T-cell (primary cell): ENCODE measurements at regions not wholly inside any gene's neighbourhood (a gene's known extent, or its start where the extent isn't known, plus 50 kb on each side); places are given as distances from the start of the nearest gene placed in this dataset.
"Not testable (repeated sequence)": the region's sequence is repeated elsewhere in the genome, so short reads cannot be mapped to it uniquely, and the experiment has no call there.

Source experiments
- ATAC-seq, 4 experiments: fragments of 200-7000 bp in 3 of 4; fragments of 150-1000 bp in 1 of 4; cut with Tn5 transposase; replicated peaks in 1 of 4; 1 replicate in 3 of 4; 2 replicates in 1 of 4; pipeline ENCODE4 v1.10.0; 2021; ENCODE audit warnings: moderate library complexity in 3 of 4, mild to moderate bottlenecking in 2 of 4, moderate number of reproducible peaks in 1 of 4
- CTCF ChIA-PET, 2 donors: fragments of 300-600 bp; sonication (Branson Sonifier 250); formaldehyde crosslinking; loops; one replicate each; lab custom pipeline; 2022; ENCODE audit warnings: antibody characterized with exemption in 2 of 2; lab: Charles Lee
- POLR2A ChIA-PET, 2 donors: fragments of 300-600 bp; sonication (Branson Sonifier 250); formaldehyde crosslinking; loops; one replicate each; lab custom pipeline; 2022; ENCODE audit warnings: antibody characterized with exemption in 2 of 2; lab: Charles Lee
- DNase-seq, 35 experiments: peaks; one replicate each; pipeline versions ENCODE4 v3.0.0 to v3.0.0-alpha.2; 2013 to 2023
- H3K27ac ChIP-seq: one replicate; pipeline ENCODE4 v1.5.1; 2013; ENCODE audit warnings: low read length
- H3K27me3 ChIP-seq, 2 experiments: replicated peaks in 1 of 2; 1 replicate in 1 of 2; 2 replicates in 1 of 2; pipeline versions ENCODE4 v1.6.1 to v1.7.0; 2013; ENCODE audit warnings: low read length in 1 of 2, mixed read lengths in 1 of 2; ENCODE audit not compliant: control insufficient read depth in 2 of 2, insufficient read depth in 2 of 2; ENCODE audit errors: extremely low read depth in 1 of 2
- H3K36me3 ChIP-seq, 2 donors: 1 replicate in 1 of 2; 2 replicates in 1 of 2; pipeline versions ENCODE4 v1.6.1 to v1.7.0; 2013; ENCODE audit warnings: low read length in 1 of 2; ENCODE audit not compliant: control insufficient read depth in 2 of 2, insufficient read depth in 1 of 2; ENCODE audit errors: extremely low read depth in 1 of 2
- H3K4me1 ChIP-seq, 2 experiments: 1 replicate in 1 of 2; 2 replicates in 1 of 2; pipeline versions ENCODE4 v1.6.1 to v1.7.0; 2013; ENCODE audit warnings: low read length in 2 of 2, mixed read lengths in 1 of 2; ENCODE audit not compliant: insufficient read depth in 2 of 2, control insufficient read depth in 1 of 2; ENCODE audit errors: extremely low read depth in 1 of 2
- H3K4me3 ChIP-seq, 2 donors: 1 replicate in 1 of 2; 2 replicates in 1 of 2; pipeline versions ENCODE4 v1.5.1 to v1.7.0; 2013; ENCODE audit warnings: mild to moderate bottlenecking in 2 of 2, low read length in 1 of 2, moderate library complexity in 1 of 2; ENCODE audit not compliant: control insufficient read depth in 1 of 2; ENCODE audit errors: extremely low read depth in 1 of 2
- H3K9me3 ChIP-seq: 2 replicates; pipeline ENCODE4 v1.7.0; 2013
- H3K27ac Mint-ChIP-seq, 2 donors: one replicate each; pipeline ENCODE4 v1.8.0; 2020 to 2021; ENCODE audit warnings: mild to moderate bottlenecking in 2 of 2, mixed read lengths in 2 of 2
- H3K27me3 Mint-ChIP-seq, 2 donors: one replicate each; pipeline ENCODE4 v1.8.0; 2021 to 2022; ENCODE audit warnings: mixed read lengths in 2 of 2
- H3K36me3 Mint-ChIP-seq: one replicate; pipeline ENCODE4 v1.8.0; 2021; ENCODE audit warnings: mixed read lengths
- H3K4me1 Mint-ChIP-seq, 3 donors: one replicate each; pipeline ENCODE4 v1.8.0; 2020 to 2022; ENCODE audit warnings: mixed read lengths in 3 of 3, mild to moderate bottlenecking in 1 of 3
- H3K4me3 Mint-ChIP-seq, 3 donors: one replicate each; pipeline ENCODE4 v1.8.0; 2020 to 2022; ENCODE audit warnings: mild to moderate bottlenecking in 3 of 3, mixed read lengths in 3 of 3, moderate library complexity in 3 of 3
- H3K9me3 Mint-ChIP-seq, 3 donors: one replicate each; pipeline ENCODE4 v1.8.0; 2020 to 2022; ENCODE audit warnings: mixed read lengths in 3 of 3
- WGBS: methylation state at CpG from one replicate; pipeline ENCODE4 v1.1.5; 2013; ENCODE audit warnings: missing lambda C conversion rate; ENCODE audit not compliant: insufficient coverage; 5-methylcytosine and 5-hydroxymethylcytosine counted together

- ATAC-seq (no peak), DNase-seq (no peak)
- Mint-ChIP-seq H3K27ac (no peak overlapping the region), H3K4me3 (no peak overlapping the region), H3K9me3 (peaks cover 7 to 11% (median 8%) of the 10 kb centered on the region in 3 donors), H3K4me1 (peaks cover 0 to 5% (median 2%) of the 10 kb centered on the region in 3 donors), H3K36me3 (no peaks in the 10 kb centered on the region), H3K27me3 (peaks cover 5 to 12% of the 10 kb centered on the region in 2 donors)
- WGBS: 80% methylated on average over 1 of the region's 8 CpGs
- CTCF ChIA-PET: no interaction called here
- Histone ChIP-seq H3K27me3 (no peaks in the 10 kb centered on the region), H3K36me3 (no peaks in the 10 kb centered on the region), H3K4me3 (no peak overlapping the region), H3K4me1 (no peaks in the 10 kb centered on the region), H3K9me3 (no peaks in the 10 kb centered on the region), H3K27ac (no peak overlapping the region)
- POLR2A ChIA-PET: no interaction called here
Observed at GRCh38 chr20:2223558-2224367, 72.0 kb upstream of the TGM3 start.

- no peak overlapping the region for H3K4me3 ChIP-seq
- H3K4me1 ChIP-seq: no peaks in the 10 kb centered on the region
- H3K27ac Mint-ChIP-seq: no peak overlapping the region
- no peaks in the 10 kb centered on the region for H3K9me3 ChIP-seq
- H3K4me1 Mint-ChIP-seq: no peaks in the 10 kb centered on the region
- H3K36me3 Mint-ChIP-seq: no peaks in the 10 kb centered on the region
- no peak overlapping the region for H3K4me3 Mint-ChIP-seq
- WGBS: 77% methylated on average over 2 of the region's 3 CpGs
- H3K27me3 ChIP-seq: no peaks in the 10 kb centered on the region
- H3K36me3 ChIP-seq: no peaks in the 10 kb centered on the region
- POLR2A ChIA-PET: no interaction called here
- ATAC-seq: no peak
- CTCF ChIA-PET: interaction anchor here in 1 of 2 donors (0.6 kb wide), 1 partner anchor 12 kb away, joined by 4 read pairs; no protein-coding TSS in a partner anchor
- DNase-seq: no peak
- H3K9me3 Mint-ChIP-seq: peaks cover 7 to 11% (median 8%) of the 10 kb centered on the region in 3 donors
- H3K27ac ChIP-seq: no peak overlapping the region
- H3K27me3 Mint-ChIP-seq: peaks cover 9 to 12% of the 10 kb centered on the region in 2 donors
Observed at GRCh38 chr20:2224368-2224639, 71.5 kb upstream of the TGM3 start.

- H3K4me1 ChIP-seq, H3K27ac Mint-ChIP-seq, H3K27me3 ChIP-seq, CTCF ChIA-PET, H3K27ac ChIP-seq, ATAC-seq, H3K9me3 Mint-ChIP-seq, H3K9me3 ChIP-seq, H3K4me1 Mint-ChIP-seq, POLR2A ChIA-PET, H3K36me3 Mint-ChIP-seq, DNase-seq, H3K4me3 Mint-ChIP-seq, H3K36me3 ChIP-seq, H3K4me3 ChIP-seq: not testable (repeated sequence)
- no CpG with 5 or more reads among the region's 3 CpGs for WGBS
- H3K27me3 Mint-ChIP-seq: peaks cover 9 to 12% of the 10 kb centered on the region in 2 donors
Observed at GRCh38 chr20:2227285-2227684, 68.5 kb upstream of the TGM3 start.

GRCh38 chr20:2227861-2228260 is 67.9 kb upstream of the TGM3 start:
- no peaks in the 10 kb centered on the region for H3K36me3 ChIP-seq
- no peak overlapping the region for H3K27ac ChIP-seq
- H3K27me3 ChIP-seq: no peaks in the 10 kb centered on the region
- ChIA-PET CTCF (no interaction called here), POLR2A (no interaction called here)
- WGBS: 100% methylated on average over 1 of the region's 2 CpGs
- no peak overlapping the region for H3K4me3 ChIP-seq
- peaks cover 9 to 12% of the 10 kb centered on the region in 2 donors for H3K27me3 Mint-ChIP-seq
- H3K4me3 Mint-ChIP-seq: no peak overlapping the region
- no peaks in the 10 kb centered on the region for H3K9me3 ChIP-seq
- H3K4me1 ChIP-seq: no peaks in the 10 kb centered on the region
- no peaks in the 10 kb centered on the region for H3K36me3 Mint-ChIP-seq
- ATAC-seq: no peak
- DNase-seq: no peak
- no peaks in the 10 kb centered on the region for H3K4me1 Mint-ChIP-seq
- no peaks in the 10 kb centered on the region for H3K9me3 Mint-ChIP-seq
- no peak overlapping the region for H3K27ac Mint-ChIP-seq

GRCh38 chr20:2228926-2229325 is 66.9 kb upstream of the TGM3 start:
- Mint-ChIP-seq H3K4me3 (no peak overlapping the region), H3K36me3 (no peaks in the 10 kb centered on the region), H3K4me1 (no peaks in the 10 kb centered on the region), H3K27ac (no peak overlapping the region), H3K9me3 (no peaks in the 10 kb centered on the region), H3K27me3 (peaks cover 8 to 9% of the 10 kb centered on the region in 2 donors)
- H3K27ac ChIP-seq: no peak overlapping the region
- no CpG with 5 or more reads among the region's 5 CpGs for WGBS
- DNase-seq: no peak
- no peak for ATAC-seq
- ChIA-PET POLR2A (no interaction called here), CTCF (no interaction called here)
- no peaks in the 10 kb centered on the region for H3K9me3 ChIP-seq
- no peaks in the 10 kb centered on the region for H3K36me3 ChIP-seq
- no peak overlapping the region for H3K4me3 ChIP-seq
- no peaks in the 10 kb centered on the region for H3K4me1 ChIP-seq
- no peaks in the 10 kb centered on the region for H3K27me3 ChIP-seq

- ChIA-PET CTCF (no interaction called here), POLR2A (no interaction called here)
- H3K9me3 Mint-ChIP-seq: no peaks in the 10 kb centered on the region
- H3K27me3 ChIP-seq: no peaks in the 10 kb centered on the region
- peaks cover 4% of the 10 kb centered on the region in 2 donors for H3K27me3 Mint-ChIP-seq
- DNase-seq (no peak), ATAC-seq (no peak)
- 76% methylated on average over 3 of the region's 8 CpGs for WGBS
- H3K4me3 Mint-ChIP-seq: no peak overlapping the region
- H3K27ac Mint-ChIP-seq: no peak overlapping the region
- H3K4me1 Mint-ChIP-seq: no peaks in the 10 kb centered on the region
- H3K4me1 ChIP-seq: no peaks in the 10 kb centered on the region
- H3K36me3 Mint-ChIP-seq: no peaks in the 10 kb centered on the region
- no peak overlapping the region for H3K27ac ChIP-seq
- no peaks in the 10 kb centered on the region for H3K9me3 ChIP-seq
- no peak overlapping the region for H3K4me3 ChIP-seq
- H3K36me3 ChIP-seq: no peaks in the 10 kb centered on the region
Observed at GRCh38 chr20:2230726-2231488, 64.9 kb upstream of the TGM3 start.
